ENCODE measurements at regions not wholly inside any gene's neighbourhood (a gene's known extent, or its start where the extent isn't known, plus 50 kb on each side); places are given as distances from the start of the nearest gene placed in this dataset.

DNA sequence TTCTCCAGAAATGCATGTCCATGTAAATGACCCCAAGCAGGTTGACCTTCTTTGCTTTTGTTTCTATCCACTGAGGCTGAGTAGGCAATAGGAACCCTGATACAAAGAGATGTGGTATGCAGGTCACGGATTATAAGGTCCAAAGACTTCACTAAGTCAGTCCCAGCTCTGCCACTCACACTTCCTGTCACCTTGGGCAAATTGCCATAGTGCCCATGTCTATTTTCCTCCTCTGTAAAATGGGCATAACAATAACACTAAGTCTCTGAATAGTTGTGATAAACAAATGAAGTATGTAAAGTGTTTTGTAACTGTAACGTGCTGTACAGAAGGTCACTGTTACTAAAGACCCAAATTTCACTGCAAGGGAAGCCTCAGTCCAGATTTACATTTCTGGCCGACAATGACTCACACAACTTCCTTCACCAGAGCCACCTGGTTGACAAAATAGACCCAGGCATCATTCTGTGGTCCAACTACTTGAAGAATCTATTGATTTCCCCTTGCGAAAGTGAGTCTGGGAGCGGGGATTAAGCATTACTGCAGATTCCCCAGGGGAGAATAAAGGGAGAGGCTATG, 175.4 kb upstream of the LPP start:
- TF ChIP-seq FOXM1 (IDR thresholded peaks at IDR 0.05; ENCODE audit: low read depth) (no peak), GABPA (IDR thresholded peaks at IDR 0.05; ENCODE audit: low read depth) (no peak), YY1 (IDR thresholded peaks at IDR 0.05; ENCODE audit: low read depth) (no peak), JUND (IDR thresholded peaks at IDR 0.05) (no peak)
- TF ChIP-seq, protein P1, sequence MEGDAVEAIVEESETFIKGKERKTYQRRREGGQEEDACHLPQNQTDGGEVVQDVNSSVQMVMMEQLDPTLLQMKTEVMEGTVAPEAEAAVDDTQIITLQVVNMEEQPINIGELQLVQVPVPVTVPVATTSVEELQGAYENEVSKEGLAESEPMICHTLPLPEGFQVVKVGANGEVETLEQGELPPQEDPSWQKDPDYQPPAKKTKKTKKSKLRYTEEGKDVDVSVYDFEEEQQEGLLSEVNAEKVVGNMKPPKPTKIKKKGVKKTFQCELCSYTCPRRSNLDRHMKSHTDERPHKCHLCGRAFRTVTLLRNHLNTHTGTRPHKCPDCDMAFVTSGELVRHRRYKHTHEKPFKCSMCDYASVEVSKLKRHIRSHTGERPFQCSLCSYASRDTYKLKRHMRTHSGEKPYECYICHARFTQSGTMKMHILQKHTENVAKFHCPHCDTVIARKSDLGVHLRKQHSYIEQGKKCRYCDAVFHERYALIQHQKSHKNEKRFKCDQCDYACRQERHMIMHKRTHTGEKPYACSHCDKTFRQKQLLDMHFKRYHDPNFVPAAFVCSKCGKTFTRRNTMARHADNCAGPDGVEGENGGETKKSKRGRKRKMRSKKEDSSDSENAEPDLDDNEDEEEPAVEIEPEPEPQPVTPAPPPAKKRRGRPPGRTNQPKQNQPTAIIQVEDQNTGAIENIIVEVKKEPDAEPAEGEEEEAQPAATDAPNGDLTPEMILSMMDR (IDR thresholded peaks at IDR 0.05): no peak
- TF ChIP-seq, protein P2, sequence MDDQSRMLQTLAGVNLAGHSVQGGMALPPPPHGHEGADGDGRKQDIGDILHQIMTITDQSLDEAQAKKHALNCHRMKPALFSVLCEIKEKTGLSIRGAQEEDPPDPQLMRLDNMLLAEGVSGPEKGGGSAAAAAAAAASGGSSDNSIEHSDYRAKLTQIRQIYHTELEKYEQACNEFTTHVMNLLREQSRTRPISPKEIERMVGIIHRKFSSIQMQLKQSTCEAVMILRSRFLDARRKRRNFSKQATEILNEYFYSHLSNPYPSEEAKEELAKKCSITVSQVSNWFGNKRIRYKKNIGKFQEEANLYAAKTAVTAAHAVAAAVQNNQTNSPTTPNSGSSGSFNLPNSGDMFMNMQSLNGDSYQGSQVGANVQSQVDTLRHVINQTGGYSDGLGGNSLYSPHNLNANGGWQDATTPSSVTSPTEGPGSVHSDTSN (IDR thresholded peaks at IDR 0.05): no peak

Data from SK-N-SH (cell line).